ENCODE measurements at regions not wholly inside any gene's neighbourhood (a gene's known extent, or its start where the extent isn't known, plus 50 kb on each side); places are given as distances from the start of the nearest gene placed in this dataset.
"Not testable (repeated sequence)": the region's sequence is repeated elsewhere in the genome, so short reads cannot be mapped to it uniquely, and the experiment has no call there.

- H3K27ac ChIP-seq = no peak overlapping the region
- H3K4me3 ChIP-seq = no peak overlapping the region
- no peaks in the 10 kb centered on the region for H3K4me1 ChIP-seq
- no peaks in the 10 kb centered on the region for H3K9me3 ChIP-seq
- ATAC-seq (no peak), DNase-seq (no peak)
- TF ChIP-seq CTCF (IDR thresholded peaks at IDR 0.05) = no peak
- intact Hi-C loops (cut with DNase I) = no loop called here
- no peaks in the 10 kb centered on the region for H3K27me3 ChIP-seq (ENCODE audit: low read depth)
- no peaks in the 10 kb centered on the region for H3K36me3 ChIP-seq
These were observed 313.9 kb downstream of the TECRL start for GRCh38 chr4:64095398-64095797.

- intact Hi-C loops (cut with DNase I) = no loop called here
- Histone ChIP-seq H3K4me1 (no peaks in the 10 kb centered on the region), H3K9me3 (no peaks in the 10 kb centered on the region), H3K36me3 (no peaks in the 10 kb centered on the region), H3K27ac (no peak overlapping the region), H3K27me3 (ENCODE audit: low read depth) (no peaks in the 10 kb centered on the region), H3K4me3 (no peak overlapping the region)
- DNase-seq = no peak
- TF ChIP-seq CTCF (IDR thresholded peaks at IDR 0.05) = no peak
- ATAC-seq = no peak
These were observed 329.9 kb downstream of the TECRL start for GRCh38 chr4:64079316-64079715.

- TF ChIP-seq CTCF (IDR thresholded peaks at IDR 0.05) = no peak
These were observed 341.2 kb downstream of the TECRL start for GRCh38 chr4:64068096-64068495.

GRCh38 chr4:64062991-64063390 is 346.3 kb downstream of the TECRL start:
- H3K36me3 ChIP-seq = no peaks in the 10 kb centered on the region
- no peak for TF ChIP-seq CTCF (IDR thresholded peaks at IDR 0.05)
- ATAC-seq = no peak
- no peaks in the 10 kb centered on the region for H3K4me1 ChIP-seq
- intact Hi-C loops (cut with DNase I) = no loop called here
- DNase-seq = no peak
- no peaks in the 10 kb centered on the region for H3K9me3 ChIP-seq
- no peak overlapping the region for H3K4me3 ChIP-seq
- H3K27ac ChIP-seq = no peak overlapping the region
- no peaks in the 10 kb centered on the region for H3K27me3 ChIP-seq (ENCODE audit: low read depth)

More at GRCh38 chr4:64068096-64068495, 341.2 kb downstream of the TECRL start:
- H3K36me3 ChIP-seq = no peaks in the 10 kb centered on the region
- H3K4me1 ChIP-seq = no peaks in the 10 kb centered on the region
- H3K27ac ChIP-seq = no peak overlapping the region
- intact Hi-C loops (cut with DNase I) = no loop called here
- H3K4me3 ChIP-seq = no peak overlapping the region
- ATAC-seq (no peak), DNase-seq (no peak)
- H3K9me3 ChIP-seq = no peaks in the 10 kb centered on the region
- no peaks in the 10 kb centered on the region for H3K27me3 ChIP-seq (ENCODE audit: low read depth)

GRCh38 chr4:64037033-64037432 is 372.2 kb downstream of the TECRL start:
- DNase-seq; H3K4me1 ChIP-seq; H3K27ac ChIP-seq; H3K9me3 ChIP-seq; ATAC-seq; H3K36me3 ChIP-seq; intact Hi-C loops (cut with DNase I); H3K27me3 ChIP-seq (ENCODE audit: low read depth); H3K4me3 ChIP-seq: not testable (repeated sequence)

- DNase-seq = no peak
- no peaks in the 10 kb centered on the region for H3K27me3 ChIP-seq (ENCODE audit: low read depth)
- H3K9me3 ChIP-seq = peaks cover 12% of the 10 kb centered on the region
- no peak overlapping the region for H3K4me3 ChIP-seq
- H3K36me3 ChIP-seq = no peaks in the 10 kb centered on the region
- no peak for TF ChIP-seq CTCF (IDR thresholded peaks at IDR 0.05)
- no peaks in the 10 kb centered on the region for H3K4me1 ChIP-seq
- ATAC-seq = no peak
- intact Hi-C loops (cut with DNase I) = no loop called here
- no peak overlapping the region for H3K27ac ChIP-seq
These were observed 386.7 kb downstream of the TECRL start for GRCh38 chr4:64022560-64022959.

Measured in lower lobe of right lung (tissue), 2 donors.